CD14-positive monocyte (primary cell): ENCODE measurements at regions not wholly inside any gene's neighbourhood (a gene's known extent, or its start where the extent isn't known, plus 50 kb on each side); places are given as distances from the start of the nearest gene placed in this dataset.

Experiments used
- DNase-seq, 3 donors: peaks; one replicate each; pipeline ENCODE4 v3.0.0-alpha.2; 2011 to 2022
- H2AFZ ChIP-seq: 2 replicates; pipeline ENCODE4 v1.6.0; 2012; ENCODE audit warnings: mild to moderate bottlenecking, low read depth, low read length, inconsistent platforms; ENCODE audit not compliant: insufficient read depth, poor library complexity, severe bottlenecking
- H3K27ac ChIP-seq, 2 donors: 1 replicate in 1 of 2; 2 replicates in 1 of 2; pipeline ENCODE4 v1.5.1; 2012 to 2013; ENCODE audit warnings: low read length in 2 of 2, control low read depth in 1 of 2, inconsistent platforms in 1 of 2, low read depth in 1 of 2, mild to moderate bottlenecking in 1 of 2
- H3K27me3 ChIP-seq, 2 donors: one replicate each; pipeline versions ENCODE4 v1.6.0 to v1.6.1; 2011 to 2013; ENCODE audit warnings: low read length in 2 of 2; ENCODE audit not compliant: control insufficient read depth in 2 of 2, insufficient read depth in 2 of 2
- H3K36me3 ChIP-seq, 2 donors: replicated peaks in 1 of 2; 1 replicate in 1 of 2; 2 replicates in 1 of 2; pipeline versions ENCODE4 v1.5.1 to v1.6.1; 2012 to 2013; ENCODE audit warnings: low read length in 2 of 2, control low read depth in 1 of 2, inconsistent platforms in 1 of 2, mild to moderate bottlenecking in 1 of 2; ENCODE audit not compliant: insufficient read depth in 2 of 2, control insufficient read depth in 1 of 2
- H3K4me1 ChIP-seq, 2 donors: 1 replicate in 1 of 2; 2 replicates in 1 of 2; pipeline versions ENCODE4 v1.5.1 to v1.6.1; 2012 to 2013; ENCODE audit warnings: low read length in 2 of 2, control low read depth in 1 of 2, inconsistent platforms in 1 of 2, mild to moderate bottlenecking in 1 of 2, moderate library complexity in 1 of 2; ENCODE audit not compliant: insufficient read depth in 2 of 2, control insufficient read depth in 1 of 2
- H3K4me2 ChIP-seq: replicated peaks from 2 replicates; pipeline ENCODE3; 2012; ENCODE audit warnings: low read length, moderate library complexity, mild to moderate bottlenecking; ENCODE audit not compliant: poor library complexity, severe bottlenecking; ENCODE audit errors: extremely low read depth
- H3K4me3 ChIP-seq, 3 experiments: fragments of 200-600 bp in 1 of 3; sonication (generic) in 1 of 3; replicated peaks in 1 of 3; 1 replicate in 2 of 3; 2 replicates in 1 of 3; pipeline ENCODE4 v1.5.1; 2011 to 2013; ENCODE audit warnings: low read length in 3 of 3, mild to moderate bottlenecking in 3 of 3, control low read depth in 2 of 3, low read depth in 2 of 3, inconsistent platforms in 1 of 3, moderate library complexity in 1 of 3
- H3K79me2 ChIP-seq: 2 replicates; pipeline ENCODE4 v1.6.0; 2012; ENCODE audit warnings: mild to moderate bottlenecking, control low read depth, inconsistent platforms, low read length, moderate library complexity; ENCODE audit not compliant: insufficient read depth
- H3K9ac ChIP-seq: 2 replicates; pipeline ENCODE4 v1.6.0; 2017; ENCODE audit warnings: low read length, mild to moderate bottlenecking; ENCODE audit not compliant: insufficient read depth, poor library complexity, severe bottlenecking
- H3K9me3 ChIP-seq, 2 donors: replicated peaks in 1 of 2; 1 replicate in 1 of 2; 2 replicates in 1 of 2; pipeline versions ENCODE4 v1.5.1 to v1.6.1; 2012 to 2013; ENCODE audit warnings: low read length in 2 of 2, control low read depth in 1 of 2; ENCODE audit not compliant: control insufficient read depth in 1 of 2, insufficient read depth in 1 of 2
- H4K20me1 ChIP-seq: 2 replicates; pipeline ENCODE4 v1.6.0; 2012; ENCODE audit warnings: mild to moderate bottlenecking, low read length, control low read depth, moderate library complexity; ENCODE audit not compliant: insufficient read depth
- H3K27ac Mint-ChIP-seq, 7 donors: one replicate each; pipeline ENCODE4 v1.8.0; 2020; ENCODE audit warnings: mild to moderate bottlenecking in 7 of 7, mixed read lengths in 7 of 7, moderate library complexity in 6 of 7, inconsistent platforms in 2 of 7
- H3K27me3 Mint-ChIP-seq, 3 donors: one replicate each; pipeline ENCODE4 v1.8.0; 2021 to 2022; ENCODE audit warnings: low read depth in 3 of 3, mild to moderate bottlenecking in 3 of 3, mixed read lengths in 3 of 3, moderate library complexity in 3 of 3, inconsistent platforms in 1 of 3
- H3K36me3 Mint-ChIP-seq, 2 donors: one replicate each; pipeline ENCODE4 v1.8.0; 2020; ENCODE audit warnings: mixed read lengths in 2 of 2, inconsistent platforms in 1 of 2, mild to moderate bottlenecking in 1 of 2
- H3K4me1 Mint-ChIP-seq: one replicate; pipeline ENCODE4 v1.8.0; 2020; ENCODE audit warnings: mild to moderate bottlenecking, mixed read lengths
- H3K4me3 Mint-ChIP-seq, 2 donors: one replicate each; pipeline ENCODE4 v1.8.0; 2020; ENCODE audit warnings: mild to moderate bottlenecking in 2 of 2, mixed read lengths in 2 of 2, moderate library complexity in 1 of 2
- H3K9me3 Mint-ChIP-seq, 7 donors: one replicate each; pipeline ENCODE4 v1.8.0; 2020 to 2022; ENCODE audit warnings: mixed read lengths in 7 of 7, mild to moderate bottlenecking in 6 of 7, moderate library complexity in 6 of 7, inconsistent platforms in 2 of 7
- WGBS: methylation state at CpG from one replicate; pipeline ENCODE4 v1.1.5; 2013; ENCODE audit warnings: missing lambda C conversion rate; ENCODE audit not compliant: insufficient coverage; 5-methylcytosine and 5-hydroxymethylcytosine counted together
- intact Hi-C, 2 donors: fragments of 100-400 bp; cut with micrococcal nuclease; formaldehyde crosslinking; loops; one replicate each; pipeline versions ENCODE4 v1.15.0 to v1.15.1; 2023
- TF ChIP-seq, protein P1 (sequence below): fragments of 200-600 bp; IDR thresholded peaks from one replicate; pipeline ENCODE4 v1.8.0; 2022; ENCODE audit warnings: antibody characterized with exemption, mild to moderate bottlenecking

- no peak overlapping the region for H3K9ac ChIP-seq
- no peaks in the 10 kb centered on the region for H3K4me1 ChIP-seq
- peaks cover 8 to 19% (median 13%) of the 10 kb centered on the region in 7 donors for H3K9me3 Mint-ChIP-seq
- no peak for DNase-seq
- no peaks in the 10 kb centered on the region for H3K27me3 ChIP-seq
- H3K4me3 ChIP-seq, result no peak overlapping the region
- whole genome bisulfite sequencing, result no CpG with 5 or more reads among the region's 2 CpGs
- TF ChIP-seq, protein P1, sequence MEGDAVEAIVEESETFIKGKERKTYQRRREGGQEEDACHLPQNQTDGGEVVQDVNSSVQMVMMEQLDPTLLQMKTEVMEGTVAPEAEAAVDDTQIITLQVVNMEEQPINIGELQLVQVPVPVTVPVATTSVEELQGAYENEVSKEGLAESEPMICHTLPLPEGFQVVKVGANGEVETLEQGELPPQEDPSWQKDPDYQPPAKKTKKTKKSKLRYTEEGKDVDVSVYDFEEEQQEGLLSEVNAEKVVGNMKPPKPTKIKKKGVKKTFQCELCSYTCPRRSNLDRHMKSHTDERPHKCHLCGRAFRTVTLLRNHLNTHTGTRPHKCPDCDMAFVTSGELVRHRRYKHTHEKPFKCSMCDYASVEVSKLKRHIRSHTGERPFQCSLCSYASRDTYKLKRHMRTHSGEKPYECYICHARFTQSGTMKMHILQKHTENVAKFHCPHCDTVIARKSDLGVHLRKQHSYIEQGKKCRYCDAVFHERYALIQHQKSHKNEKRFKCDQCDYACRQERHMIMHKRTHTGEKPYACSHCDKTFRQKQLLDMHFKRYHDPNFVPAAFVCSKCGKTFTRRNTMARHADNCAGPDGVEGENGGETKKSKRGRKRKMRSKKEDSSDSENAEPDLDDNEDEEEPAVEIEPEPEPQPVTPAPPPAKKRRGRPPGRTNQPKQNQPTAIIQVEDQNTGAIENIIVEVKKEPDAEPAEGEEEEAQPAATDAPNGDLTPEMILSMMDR, result no peak
- no peak overlapping the region for H2AFZ ChIP-seq
- H3K4me2 ChIP-seq, result no peak overlapping the region
- H3K27me3 Mint-ChIP-seq, result peaks cover 0 to 1% (median 0%) of the 10 kb centered on the region in 3 donors
- no peaks in the 10 kb centered on the region for H3K79me2 ChIP-seq
- H3K36me3 Mint-ChIP-seq, result no peaks in the 10 kb centered on the region
- H3K27ac ChIP-seq, result no peak overlapping the region
- no peaks in the 10 kb centered on the region for H4K20me1 ChIP-seq
- peaks cover 5 to 6% of the 10 kb centered on the region in 2 donors for H3K9me3 ChIP-seq
- H3K4me1 Mint-ChIP-seq, result no peaks in the 10 kb centered on the region
- intact Hi-C loops, result no loop called here
- no peaks in the 10 kb centered on the region for H3K36me3 ChIP-seq
- H3K27ac Mint-ChIP-seq, result no peak overlapping the region
- H3K4me3 Mint-ChIP-seq, result no peak overlapping the region
Measured at GRCh38 chr6:164178679-164179332, 764.3 kb downstream of the QKI start.

GRCh38 chr6:164169355-164169754 lies 754.8 kb downstream of the QKI start:
- Histone ChIP-seq H3K36me3 (no peaks in the 10 kb centered on the region), H4K20me1 (no peaks in the 10 kb centered on the region), H3K4me3 (no peak overlapping the region), H3K4me2 (no peak overlapping the region), H3K9me3 (peaks cover 17 to 31% of the 10 kb centered on the region in 2 donors), H2AFZ (no peak overlapping the region), H3K27me3 (no peaks in the 10 kb centered on the region), H3K27ac (no peak overlapping the region), H3K4me1 (no peaks in the 10 kb centered on the region), H3K9ac (no peak overlapping the region), H3K79me2 (no peaks in the 10 kb centered on the region)
- Mint-ChIP-seq H3K4me3 (no peak overlapping the region), H3K36me3 (no peaks in the 10 kb centered on the region), H3K27ac (no peak overlapping the region), H3K9me3 (peaks cover 2 to 22% (median 13%) of the 10 kb centered on the region in 7 donors), H3K27me3 (peaks cover 0 to 3% (median 2%) of the 10 kb centered on the region in 3 donors), H3K4me1 (no peaks in the 10 kb centered on the region)
- DNase-seq, result no peak
- intact Hi-C loops, result no loop called here
- TF ChIP-seq, protein P1, result no peak
- 76% methylated on average over 3 of the region's 7 CpGs for WGBS
